Coronary artery (tissue), 2 donors: ENCODE measurements at regions not wholly inside any gene's neighbourhood (a gene's known extent, or its start where the extent isn't known, plus 50 kb on each side); places are given as distances from the start of the nearest gene placed in this dataset.

ENCODE experiments used
- DNase-seq: peaks from one replicate; pipeline ENCODE4 v3.0.0-alpha.2; 2017; ENCODE audit warnings: low spot score
- H3K27ac ChIP-seq, 2 donors: fragments of 200-600 bp; sonication (generic); one replicate each; pipeline ENCODE4 v1.5.1; 2016 to 2019
- H3K4me3 ChIP-seq: fragments of 200-600 bp; sonication (generic); 2 replicates; pipeline ENCODE4 v1.5.1; 2016; ENCODE audit warnings: mild to moderate bottlenecking, moderate library complexity
- CTCF ChIP-seq: fragments of 200-600 bp; sonication (generic); IDR thresholded peaks from one replicate; pipeline ENCODE4 v1.5.1; 2019; ENCODE audit warnings: antibody characterized with exemption

GRCh38 chr6:19135706-19136105 lies 701.5 kb upstream of the ID4 start:
- no peak for TF ChIP-seq CTCF
- no peak overlapping the region for H3K4me3 ChIP-seq
- H3K27ac ChIP-seq = no peak overlapping the region
- DNase-seq = no peak

- H3K4me3 ChIP-seq = no peak overlapping the region
- no peak for DNase-seq
- no peak overlapping the region for H3K27ac ChIP-seq
- no peak for TF ChIP-seq CTCF
These were observed 699.7 kb upstream of the ID4 start for GRCh38 chr6:19137505-19137904.

- H3K27ac ChIP-seq = no peak overlapping the region
- DNase-seq = no peak
- TF ChIP-seq CTCF = no peak
- H3K4me3 ChIP-seq = no peak overlapping the region
These were observed 694.9 kb upstream of the ID4 start for GRCh38 chr6:19142275-19142674.

GRCh38 chr6:19150307-19150706 lies 686.9 kb upstream of the ID4 start:
- H3K4me3 ChIP-seq = no peak overlapping the region
- no peak for TF ChIP-seq CTCF
- no peak for DNase-seq
- no peak overlapping the region for H3K27ac ChIP-seq

- Histone ChIP-seq H3K4me3 (peak overlapping the region; percentile 36), H3K27ac (peak overlapping the region; percentile 52 to 82)
- TF ChIP-seq CTCF = no peak
- no peak for DNase-seq
These were observed 683.7 kb upstream of the ID4 start for GRCh38 chr6:19153270-19153980.

- no peak for TF ChIP-seq CTCF
- DNase-seq = no peak
- peak overlapping the region; percentile 52 to 82 for H3K27ac ChIP-seq
- peak overlapping the region; percentile 36 for H3K4me3 ChIP-seq
These were observed 683.2 kb upstream of the ID4 start for GRCh38 chr6:19153981-19154295.

- DNase-seq = no peak
- no peak for TF ChIP-seq CTCF
- Histone ChIP-seq H3K27ac (no peak overlapping the region), H3K4me3 (no peak overlapping the region)
These were observed 680.7 kb upstream of the ID4 start for GRCh38 chr6:19156443-19156842.
